NCI-H345 treated with DMSO at 0.1 percent for 48 hours (cell line): ENCODE measurements at regions not wholly inside any gene's neighbourhood (a gene's known extent, or its start where the extent isn't known, plus 50 kb on each side); places are given as distances from the start of the nearest gene placed in this dataset.

ENCODE experiments used
- DNase-seq: peaks from one replicate; lab custom pipeline; 2025; ENCODE audit not compliant: unreplicated experiment; lab: John Stamatoyannopoulos, UW

DNA sequence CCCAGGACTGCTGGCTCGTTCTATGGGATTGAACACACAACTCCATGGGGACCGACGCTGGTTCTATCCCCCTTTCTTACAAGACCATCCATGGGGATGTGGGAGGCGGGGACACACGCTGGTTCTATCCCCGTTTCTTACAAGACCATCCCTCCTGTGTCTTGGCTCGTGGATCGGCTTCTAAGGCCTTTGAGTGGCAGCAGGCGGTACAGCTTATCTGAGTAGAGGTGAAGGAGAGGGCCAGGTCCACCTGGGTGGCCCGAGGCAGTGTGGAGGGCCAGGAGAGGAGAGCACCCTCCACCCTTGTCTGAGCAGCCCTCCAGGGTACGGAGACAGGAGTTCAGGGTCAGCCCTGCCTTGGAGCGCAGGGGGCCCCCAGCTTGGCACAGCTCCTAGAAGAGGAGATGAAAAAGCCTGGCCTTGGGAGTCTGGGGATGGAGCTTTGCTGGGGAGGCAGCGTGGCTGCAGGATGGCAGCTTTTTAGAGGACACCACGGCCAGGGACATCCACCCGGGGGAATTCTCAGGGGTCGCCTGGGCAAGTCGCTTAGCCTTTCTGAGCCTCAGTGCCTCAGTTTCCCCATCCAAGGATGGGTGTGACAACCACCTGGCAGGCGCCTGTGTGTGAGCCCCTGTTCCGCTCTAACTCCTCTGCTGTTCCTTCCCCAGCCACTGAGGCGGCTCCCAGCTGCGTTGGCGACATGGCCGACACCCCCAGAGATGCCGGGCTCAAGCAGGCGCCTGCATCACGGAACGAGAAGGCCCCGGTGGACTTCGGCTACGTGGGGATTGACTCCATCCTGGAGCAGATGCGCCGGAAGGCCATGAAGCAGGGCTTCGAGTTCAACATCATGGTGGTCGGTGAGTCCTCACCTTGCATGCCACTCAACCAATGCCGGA lies 341.0 kb downstream of the SEC14L1 start:
- DNase-seq, result no peak

DNA sequence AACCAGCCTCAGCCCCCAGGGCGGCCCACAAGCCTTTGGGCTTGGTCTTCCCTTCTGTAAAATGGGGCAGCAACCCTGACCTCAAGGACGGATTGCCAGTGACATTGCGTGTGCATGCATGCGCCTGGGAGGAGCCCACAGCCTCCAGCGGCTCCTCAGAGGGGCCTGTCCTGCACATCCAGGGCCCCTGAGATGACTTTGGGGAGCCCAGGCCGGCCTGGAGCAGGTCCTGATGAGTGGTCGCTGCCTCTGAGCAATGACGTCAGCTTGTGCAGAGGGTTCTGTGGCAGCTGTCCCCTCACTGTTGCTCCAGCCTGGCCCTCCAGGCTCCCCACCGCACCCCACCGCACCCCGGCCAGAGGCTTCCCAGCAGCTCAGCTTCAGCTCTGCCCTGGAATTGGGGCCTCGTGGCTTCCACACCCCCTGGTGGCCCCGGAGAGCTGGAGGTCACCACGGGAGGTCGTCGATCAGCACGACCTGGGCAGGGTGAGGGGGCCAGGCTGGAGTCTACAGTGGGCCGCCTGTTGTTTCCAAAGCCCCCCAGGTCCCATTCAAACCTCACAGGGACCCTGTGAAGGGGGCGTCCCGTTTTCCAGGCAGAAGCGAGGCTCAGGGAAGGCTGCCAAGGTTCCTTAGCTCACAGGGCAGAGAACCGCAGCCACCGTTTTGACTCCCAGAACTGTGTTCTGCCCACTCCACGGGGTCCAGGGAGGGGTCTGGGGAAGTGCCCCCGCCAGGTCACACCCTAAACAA lies 341.8 kb downstream of the SEC14L1 start:
- no peak for DNase-seq

- no peak for DNase-seq
Observed at GRCh38 chr17:77483128-77483598, 342.4 kb downstream of the SEC14L1 start.

GRCh38 chr17:77484111-77484510 lies 343.3 kb downstream of the SEC14L1 start:
- no peak for DNase-seq

GRCh38 chr17:77485089-77485833 lies 344.5 kb downstream of the SEC14L1 start:
- no peak for DNase-seq

DNA sequence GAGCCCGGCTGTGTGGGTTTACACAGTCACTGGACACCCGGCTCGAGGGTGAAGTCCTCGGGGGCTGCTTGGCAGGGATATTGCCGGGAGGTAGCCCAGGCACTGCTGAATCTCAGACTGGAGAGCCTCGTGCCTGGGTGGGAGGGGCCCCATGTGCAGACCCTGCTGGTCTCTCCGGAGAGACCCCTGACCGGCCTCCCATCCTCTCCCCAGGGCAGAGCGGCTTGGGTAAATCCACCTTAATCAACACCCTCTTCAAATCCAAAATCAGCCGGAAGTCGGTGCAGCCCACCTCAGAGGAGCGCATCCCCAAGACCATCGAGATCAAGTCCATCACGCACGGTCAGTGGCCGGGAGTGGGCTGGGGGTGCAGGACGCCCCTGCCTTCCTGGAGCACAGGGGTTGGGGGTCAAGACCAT lies 346.5 kb downstream of the SEC14L1 start:
- DNase-seq, result no peak

DNA sequence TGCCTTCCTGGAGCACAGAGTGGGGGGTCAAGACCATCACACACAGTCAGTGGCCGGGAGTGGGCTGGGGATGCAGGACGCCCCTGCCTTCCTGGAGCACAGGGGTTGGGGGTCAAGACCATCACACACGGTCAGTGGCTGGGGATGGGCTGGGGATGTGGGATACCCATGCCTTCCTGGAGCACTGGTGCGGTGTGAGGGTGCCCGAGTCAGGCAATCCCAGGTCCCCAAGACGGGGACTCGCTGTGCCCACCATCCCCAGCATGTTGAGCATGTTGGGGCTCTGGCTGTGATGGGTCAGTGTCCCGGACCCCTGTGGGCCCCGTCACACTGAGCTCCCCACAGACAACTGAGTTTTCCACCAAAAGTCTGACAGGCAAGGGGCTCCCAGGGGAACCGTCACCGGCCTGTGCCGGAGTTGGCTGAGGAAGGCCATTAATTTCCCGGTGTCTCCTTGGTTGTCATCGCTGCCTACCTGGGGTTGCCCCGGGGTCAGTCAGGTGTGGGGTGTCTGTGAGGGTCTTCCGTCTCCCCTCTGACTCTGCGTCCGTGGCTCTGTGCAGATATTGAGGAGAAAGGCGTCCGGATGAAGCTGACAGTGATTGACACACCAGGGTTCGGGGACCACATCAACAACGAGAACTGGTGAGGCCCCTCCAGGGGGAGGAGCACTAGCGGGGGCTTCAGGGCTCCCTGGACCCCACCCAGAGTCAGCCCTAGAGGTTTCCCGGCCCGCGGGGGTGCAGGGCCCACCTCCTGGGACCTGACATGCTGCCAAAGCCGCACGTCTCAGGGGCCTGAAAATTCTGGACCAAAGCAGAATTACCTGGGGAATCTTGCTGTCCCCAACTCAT lies 347.1 kb downstream of the SEC14L1 start:
- no peak for DNase-seq

GRCh38 chr17:77488531-77489238 lies 347.9 kb downstream of the SEC14L1 start:
- no peak for DNase-seq

DNA sequence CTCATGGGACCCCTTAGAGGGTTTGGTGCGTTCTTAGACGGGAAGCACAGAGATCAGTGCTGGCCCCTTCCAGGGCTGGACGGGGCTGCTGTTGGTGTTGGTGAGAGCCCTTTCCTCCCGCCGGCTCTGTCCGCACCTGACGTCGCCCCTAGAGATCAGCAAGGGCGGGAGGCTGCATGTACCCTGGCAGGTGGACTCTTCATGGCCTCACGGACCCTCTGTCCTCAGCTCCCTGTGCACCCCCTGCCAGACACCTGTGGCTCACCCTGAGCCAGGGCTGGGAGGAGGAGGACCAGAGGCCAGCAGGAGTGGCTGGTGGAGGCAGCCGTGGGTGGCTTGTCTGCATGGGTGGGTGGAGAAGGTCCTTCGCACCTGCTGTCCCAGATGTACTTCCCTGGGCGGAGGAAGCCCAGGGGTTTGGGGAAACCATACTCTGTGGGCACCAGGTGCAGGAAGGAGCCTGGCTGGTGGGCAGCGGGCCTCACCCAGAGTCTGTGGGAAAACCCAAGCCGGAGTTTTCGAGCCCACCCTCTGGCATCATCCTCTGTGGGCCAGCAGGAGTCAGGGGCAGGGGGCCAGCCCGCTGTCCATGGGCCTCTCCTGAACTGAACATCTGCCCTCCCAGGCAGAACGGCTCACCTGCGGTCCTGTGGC lies 348.6 kb downstream of the SEC14L1 start:
- DNase-seq, result no peak

GRCh38 chr17:77489893-77490255 lies 349.1 kb downstream of the SEC14L1 start:
- no peak for DNase-seq

GRCh38 chr17:77490361-77491183 lies 349.8 kb downstream of the SEC14L1 start:
- no peak for DNase-seq

DNA sequence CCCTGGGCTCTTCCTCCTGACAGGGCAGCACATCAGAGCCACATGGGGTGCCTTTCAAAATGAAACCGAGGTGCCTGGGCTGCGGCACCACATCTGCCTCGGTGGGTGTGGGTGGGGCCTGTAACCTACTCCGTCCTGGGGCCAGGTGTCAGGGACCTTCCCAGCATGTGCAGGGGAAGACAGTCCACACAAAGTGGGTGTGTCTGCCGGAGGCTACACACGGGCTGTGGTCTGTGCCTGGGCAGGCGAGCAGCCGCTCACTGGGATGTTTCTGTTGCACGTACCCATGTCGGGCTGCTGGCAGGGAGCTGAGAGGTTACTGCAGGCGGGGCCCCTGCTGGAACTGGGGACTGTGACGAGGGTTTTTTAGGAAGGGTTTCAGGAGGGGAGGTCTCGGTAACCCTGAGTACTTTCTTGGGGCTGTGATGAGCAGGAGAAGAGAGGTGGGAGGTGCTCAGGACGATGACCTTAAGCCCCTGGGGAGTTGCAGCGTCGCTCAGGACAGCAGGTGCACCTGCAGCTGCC lies 351.2 kb downstream of the SEC14L1 start:
- DNase-seq, result no peak

DNA sequence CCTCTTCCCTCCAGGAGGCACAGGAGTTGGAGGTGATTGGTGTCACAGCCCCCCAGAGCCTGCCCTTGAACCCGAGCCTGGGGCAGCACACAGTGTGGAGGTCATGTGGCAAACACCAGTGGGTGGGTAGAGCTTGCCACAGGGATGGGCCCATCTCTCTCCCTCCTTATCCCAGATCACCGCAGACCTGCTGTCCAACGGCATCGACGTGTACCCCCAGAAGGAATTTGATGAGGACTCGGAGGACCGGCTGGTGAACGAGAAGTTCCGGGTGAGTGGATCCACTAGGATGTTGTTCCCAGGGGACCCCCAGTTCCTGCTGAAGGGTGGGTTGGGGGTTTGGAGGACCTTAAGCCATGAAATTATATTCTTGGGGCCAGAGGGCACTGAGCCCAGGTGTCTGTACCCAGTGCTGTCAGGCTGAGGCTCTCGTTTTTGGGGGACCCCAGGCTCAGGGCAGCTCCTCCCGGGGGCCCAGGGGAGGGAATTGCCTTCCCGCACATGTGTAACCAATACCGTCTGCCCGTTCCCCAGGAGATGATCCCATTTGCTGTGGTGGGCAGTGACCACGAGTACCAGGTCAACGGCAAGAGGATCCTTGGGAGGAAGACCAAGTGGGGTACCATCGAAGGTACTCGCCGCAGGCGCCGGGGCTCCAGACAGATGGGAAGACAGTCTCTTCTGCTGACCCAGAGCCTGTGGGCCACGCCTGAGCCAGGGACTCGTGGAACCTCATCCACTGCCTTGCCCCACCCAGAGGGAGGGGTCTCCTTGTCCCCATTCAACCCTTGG lies 351.9 kb downstream of the SEC14L1 start:
- no peak for DNase-seq

GRCh38 chr17:77493238-77493820 lies 352.6 kb downstream of the SEC14L1 start:
- DNase-seq, result no peak

- no peak for DNase-seq
Observed at GRCh38 chr17:77493901-77494663, 353.3 kb downstream of the SEC14L1 start.

- peak; percentile 47 for DNase-seq
Observed at GRCh38 chr17:77494664-77495435, 354.1 kb downstream of the SEC14L1 start.
